Mammary epithelial cell (primary cell): ENCODE measurements at regions not wholly inside any gene's neighbourhood (a gene's known extent, or its start where the extent isn't known, plus 50 kb on each side); places are given as distances from the start of the nearest gene placed in this dataset.

ENCODE experiments used
- CTCF ChIP-seq, 2 donors: IDR thresholded peaks in 1 of 2; conservative IDR thresholded peaks in 1 of 2; 2 replicates each; pipeline ENCODE4 v1.5.1; 2011 to 2012; ENCODE audit warnings: inconsistent platforms in 2 of 2, low read length in 2 of 2, mild to moderate bottlenecking in 2 of 2, control low read depth in 1 of 2, low read depth in 1 of 2; ENCODE audit not compliant: insufficient read depth in 1 of 2; ENCODE audit errors: extremely low read depth in 1 of 2
- EZH2 ChIP-seq: IDR thresholded peaks from 2 replicates; pipeline ENCODE4 v1.6.1; 2012; ENCODE audit warnings: low read length, inconsistent platforms, borderline replicate concordance

- TF ChIP-seq CTCF (conservative IDR thresholded peaks at IDR 0.05 in 1 of 2, IDR thresholded peaks at IDR 0.05 in 1 of 2; ENCODE audit: extremely low read depth in 1 of 2, insufficient read depth in 1 of 2, low read depth in 1 of 2, low read length in 2 of 2) (no peak), EZH2 (no peak)
Measured at GRCh38 chr15:94070356-94071295, 160.7 kb upstream of the MCTP2 start.
